Breast epithelium (tissue), 4 donors: ENCODE measurements at regions not wholly inside any gene's neighbourhood (a gene's known extent, or its start where the extent isn't known, plus 50 kb on each side); places are given as distances from the start of the nearest gene placed in this dataset.

ENCODE experiments used
- DNase-seq, 2 donors: peaks; one replicate each; pipeline ENCODE4 v3.0.0-alpha.2; 2019; ENCODE audit warnings: low spot score in 2 of 2
- H3K27ac ChIP-seq, 2 donors: fragments of 200-600 bp; sonication (generic) in 1 of 2; one replicate each; pipeline ENCODE4 v1.5.1; 2016 to 2019; ENCODE audit warnings: mild to moderate bottlenecking in 1 of 2
- H3K27me3 ChIP-seq, 2 donors: fragments of 200-600 bp; sonication (generic) in 1 of 2; one replicate each; pipeline versions ENCODE4 v1.5.1 to v1.6.0; 2017 to 2019; ENCODE audit warnings: control low read depth in 1 of 2, mild to moderate bottlenecking in 1 of 2
- H3K36me3 ChIP-seq: fragments of 200-600 bp; one replicate; pipeline ENCODE4 v1.5.1; 2019
- H3K4me1 ChIP-seq, 2 donors: fragments of 200-600 bp; sonication (generic); one replicate each; pipeline ENCODE4 v1.5.1; 2016 to 2019; ENCODE audit warnings: control low read depth in 1 of 2
- H3K4me3 ChIP-seq, 3 donors: fragments of 200-600 bp; sonication (generic); 1 replicate in 2 of 3; 2 replicates in 1 of 3; pipeline ENCODE4 v1.5.1; 2016 to 2019; ENCODE audit warnings: mild to moderate bottlenecking in 3 of 3, moderate library complexity in 2 of 3
- H3K9me3 ChIP-seq, 2 donors: fragments of 200-600 bp; sonication (generic) in 1 of 2; one replicate each; pipeline ENCODE4 v1.5.1; 2016 to 2019; ENCODE audit warnings: control low read depth in 1 of 2
- CTCF ChIP-seq, 3 donors: fragments of 450-650 bp; IDR thresholded peaks; one replicate each; pipeline ENCODE4 v1.5.1; 2016 to 2017; ENCODE audit warnings: antibody characterized with exemption in 3 of 3, mild to moderate bottlenecking in 3 of 3, moderate library complexity in 3 of 3
- POLR2A ChIP-seq: fragments of 450-650 bp; IDR thresholded peaks from one replicate; pipeline ENCODE4 v1.6.1; 2016; ENCODE audit warnings: antibody characterized with exemption, mild to moderate bottlenecking, moderate library complexity
- POLR2AphosphoS5 ChIP-seq, 3 donors: sonication (generic); formaldehyde crosslinking; IDR thresholded peaks; one replicate each; pipeline ENCODE4 v1.6.1; 2017; ENCODE audit warnings: antibody characterized with exemption in 3 of 3
- intact Hi-C: fragments of 100-400 bp; cut with DNase I; formaldehyde crosslinking; loops from one replicate; pipeline ENCODE4 v1.15.1; 2023; ENCODE audit warnings: low total_unique reads

- H3K27ac ChIP-seq, result no peak overlapping the region
- DNase-seq, result no peak
- no peak for TF ChIP-seq CTCF (IDR thresholded peaks at IDR 0.05)
- no peak for TF ChIP-seq POLR2A
- TF ChIP-seq POLR2AphosphoS5 (IDR thresholded peaks at IDR 0.05), result no peak
- no peaks in the 10 kb centered on the region for H3K9me3 ChIP-seq
- H3K27me3 ChIP-seq, result no peaks in the 10 kb centered on the region
- intact Hi-C loops, result no loop called here
- no peaks in the 10 kb centered on the region for H3K36me3 ChIP-seq
- no peak overlapping the region for H3K4me3 ChIP-seq
- H3K4me1 ChIP-seq, result no peaks in the 10 kb centered on the region
Measured at GRCh38 chr18:68462766-68463165, 252.1 kb downstream of the TMX3 start.

GRCh38 chr18:68462148-68462547 is 252.8 kb downstream of the TMX3 start:
- Histone ChIP-seq H3K4me1 (no peaks in the 10 kb centered on the region), H3K27me3 (no peaks in the 10 kb centered on the region), H3K27ac (no peak overlapping the region), H3K36me3 (no peaks in the 10 kb centered on the region), H3K9me3 (no peaks in the 10 kb centered on the region), H3K4me3 (no peak overlapping the region)
- DNase-seq, result no peak
- TF ChIP-seq CTCF (IDR thresholded peaks at IDR 0.05) (no peak), POLR2A (no peak), POLR2AphosphoS5 (IDR thresholded peaks at IDR 0.05) (no peak)
- intact Hi-C loops, result no loop called here

- Histone ChIP-seq H3K9me3 (no peaks in the 10 kb centered on the region), H3K27me3 (no peaks in the 10 kb centered on the region), H3K4me1 (no peaks in the 10 kb centered on the region), H3K36me3 (no peaks in the 10 kb centered on the region), H3K4me3 (no peak overlapping the region), H3K27ac (no peak overlapping the region)
- intact Hi-C loops, result no loop called here
- DNase-seq, result no peak
- TF ChIP-seq CTCF (IDR thresholded peaks at IDR 0.05) (no peak), POLR2AphosphoS5 (IDR thresholded peaks at IDR 0.05) (no peak), POLR2A (no peak)
Measured at GRCh38 chr18:68461481-68462018, 253.4 kb downstream of the TMX3 start.

- Histone ChIP-seq H3K27me3 (no peaks in the 10 kb centered on the region), H3K9me3 (no peaks in the 10 kb centered on the region), H3K4me3 (no peak overlapping the region), H3K27ac (no peak overlapping the region), H3K36me3 (no peaks in the 10 kb centered on the region), H3K4me1 (no peaks in the 10 kb centered on the region)
- DNase-seq, result no peak
- intact Hi-C loops, result no loop called here
- TF ChIP-seq POLR2AphosphoS5 (IDR thresholded peaks at IDR 0.05) (no peak), POLR2A (no peak), CTCF (IDR thresholded peaks at IDR 0.05) (no peak)
Measured at GRCh38 chr18:68459968-68460367, 254.9 kb downstream of the TMX3 start.

- no peaks in the 10 kb centered on the region for H3K36me3 ChIP-seq
- no peak for DNase-seq
- H3K4me1 ChIP-seq, result no peaks in the 10 kb centered on the region
- H3K27ac ChIP-seq, result no peak overlapping the region
- H3K9me3 ChIP-seq, result no peaks in the 10 kb centered on the region
- intact Hi-C loops, result no loop called here
- no peak overlapping the region for H3K4me3 ChIP-seq
- no peaks in the 10 kb centered on the region for H3K27me3 ChIP-seq
- no peak for TF ChIP-seq CTCF (IDR thresholded peaks at IDR 0.05)
- no peak for TF ChIP-seq POLR2AphosphoS5 (IDR thresholded peaks at IDR 0.05)
- no peak for TF ChIP-seq POLR2A
Measured at GRCh38 chr18:68456985-68457384, 257.9 kb downstream of the TMX3 start.
